ENCODE measurements at regions not wholly inside any gene's neighbourhood (a gene's known extent, or its start where the extent isn't known, plus 50 kb on each side); places are given as distances from the start of the nearest gene placed in this dataset.

GRCh38 chr3:25289156-25289555 is 138.9 kb upstream of the RARB start:
- Mint-ChIP-seq H3K9me3 (no peaks in the 10 kb centered on the region), H3K36me3 (no peaks in the 10 kb centered on the region), H3K4me1 (no peaks in the 10 kb centered on the region), H3K4me3 (no peak overlapping the region), H3K27ac (no peak overlapping the region), H3K27me3 (no peaks in the 10 kb centered on the region)
- ATAC-seq (ENCODE audit: low read depth) (no peak), DNase-seq (no peak)
- POLR2A ChIA-PET, result no interaction called here

GRCh38 chr3:25289663-25290062 is 138.4 kb upstream of the RARB start:
- H3K4me3 Mint-ChIP-seq, result no peak overlapping the region
- H3K27ac Mint-ChIP-seq, result no peak overlapping the region
- no peaks in the 10 kb centered on the region for H3K9me3 Mint-ChIP-seq
- ATAC-seq (ENCODE audit: low read depth), result no peak
- DNase-seq, result no peak
- H3K4me1 Mint-ChIP-seq, result no peaks in the 10 kb centered on the region
- POLR2A ChIA-PET, result no interaction called here
- no peaks in the 10 kb centered on the region for H3K27me3 Mint-ChIP-seq
- H3K36me3 Mint-ChIP-seq, result no peaks in the 10 kb centered on the region

- ATAC-seq (ENCODE audit: low read depth), result no peak
- H3K4me1 Mint-ChIP-seq, result no peaks in the 10 kb centered on the region
- no peaks in the 10 kb centered on the region for H3K36me3 Mint-ChIP-seq
- no peak overlapping the region for H3K4me3 Mint-ChIP-seq
- no peaks in the 10 kb centered on the region for H3K9me3 Mint-ChIP-seq
- POLR2A ChIA-PET, result no interaction called here
- H3K27me3 Mint-ChIP-seq, result no peaks in the 10 kb centered on the region
- H3K27ac Mint-ChIP-seq, result no peak overlapping the region
- no peak for DNase-seq
Measured at GRCh38 chr3:25291481-25291905, 136.6 kb upstream of the RARB start.

GRCh38 chr3:25292036-25292435 is 136.0 kb upstream of the RARB start:
- Mint-ChIP-seq H3K4me3 (no peak overlapping the region), H3K9me3 (no peaks in the 10 kb centered on the region), H3K36me3 (no peaks in the 10 kb centered on the region), H3K4me1 (no peaks in the 10 kb centered on the region), H3K27me3 (no peaks in the 10 kb centered on the region), H3K27ac (no peak overlapping the region)
- ATAC-seq (ENCODE audit: low read depth) (no peak), DNase-seq (no peak)
- POLR2A ChIA-PET, result no interaction called here

- Mint-ChIP-seq H3K27ac (no peak overlapping the region), H3K27me3 (no peaks in the 10 kb centered on the region), H3K4me3 (no peak overlapping the region), H3K9me3 (no peaks in the 10 kb centered on the region), H3K4me1 (no peaks in the 10 kb centered on the region), H3K36me3 (no peaks in the 10 kb centered on the region)
- ATAC-seq (ENCODE audit: low read depth) (no peak), DNase-seq (no peak)
- POLR2A ChIA-PET, result no interaction called here
Measured at GRCh38 chr3:25292595-25292994, 135.5 kb upstream of the RARB start.

GRCh38 chr3:25293736-25294135 is 134.3 kb upstream of the RARB start:
- no peaks in the 10 kb centered on the region for H3K27me3 Mint-ChIP-seq
- H3K27ac Mint-ChIP-seq, result no peak overlapping the region
- no peaks in the 10 kb centered on the region for H3K4me1 Mint-ChIP-seq
- H3K9me3 Mint-ChIP-seq, result no peaks in the 10 kb centered on the region
- DNase-seq (no peak), ATAC-seq (ENCODE audit: low read depth) (no peak)
- POLR2A ChIA-PET, result no interaction called here
- H3K36me3 Mint-ChIP-seq, result no peaks in the 10 kb centered on the region
- H3K4me3 Mint-ChIP-seq, result no peak overlapping the region

GRCh38 chr3:25294169-25294805 is 133.8 kb upstream of the RARB start:
- DNase-seq, result no peak
- POLR2A ChIA-PET, result no interaction called here
- Mint-ChIP-seq H3K27me3 (no peaks in the 10 kb centered on the region), H3K4me3 (no peak overlapping the region), H3K36me3 (no peaks in the 10 kb centered on the region), H3K9me3 (no peaks in the 10 kb centered on the region), H3K4me1 (no peaks in the 10 kb centered on the region), H3K27ac (no peak overlapping the region)
- ATAC-seq (ENCODE audit: low read depth), result no peak

- DNase-seq (no peak), ATAC-seq (ENCODE audit: low read depth) (no peak)
- Mint-ChIP-seq H3K4me1 (no peaks in the 10 kb centered on the region), H3K4me3 (no peak overlapping the region), H3K27me3 (no peaks in the 10 kb centered on the region), H3K27ac (no peak overlapping the region), H3K9me3 (no peaks in the 10 kb centered on the region), H3K36me3 (no peaks in the 10 kb centered on the region)
- POLR2A ChIA-PET, result interaction anchor here (0.7 kb wide), 1 partner anchor 14 kb away, joined by 4 read pairs; no protein-coding TSS in a partner anchor
Measured at GRCh38 chr3:25297667-25298585, 130.1 kb upstream of the RARB start.

- Mint-ChIP-seq H3K36me3 (no peaks in the 10 kb centered on the region), H3K27ac (no peak overlapping the region), H3K27me3 (no peaks in the 10 kb centered on the region), H3K4me1 (no peaks in the 10 kb centered on the region), H3K4me3 (no peak overlapping the region), H3K9me3 (no peaks in the 10 kb centered on the region)
- ATAC-seq (ENCODE audit: low read depth) (no peak), DNase-seq (no peak)
- POLR2A ChIA-PET, result no interaction called here
Measured at GRCh38 chr3:25300141-25300540, 127.9 kb upstream of the RARB start.

GRCh38 chr3:25304916-25305315 is 123.1 kb upstream of the RARB start:
- ATAC-seq (ENCODE audit: low read depth) (no peak), DNase-seq (no peak)
- Mint-ChIP-seq H3K4me3 (no peak overlapping the region), H3K27me3 (no peaks in the 10 kb centered on the region), H3K27ac (no peak overlapping the region), H3K36me3 (no peaks in the 10 kb centered on the region), H3K9me3 (peaks cover 2% of the 10 kb centered on the region), H3K4me1 (no peaks in the 10 kb centered on the region)
- POLR2A ChIA-PET, result no interaction called here

- Mint-ChIP-seq H3K9me3 (peaks cover 2% of the 10 kb centered on the region), H3K36me3 (no peaks in the 10 kb centered on the region), H3K4me1 (no peaks in the 10 kb centered on the region), H3K27me3 (no peaks in the 10 kb centered on the region), H3K4me3 (no peak overlapping the region), H3K27ac (no peak overlapping the region)
- no peak for DNase-seq
- POLR2A ChIA-PET, result interaction anchor here (0.6 kb wide), 1 partner anchor 24 kb away, joined by 3 read pairs; no protein-coding TSS in a partner anchor
- no peak for ATAC-seq (ENCODE audit: low read depth)
Measured at GRCh38 chr3:25306066-25306465, 122.0 kb upstream of the RARB start.

- POLR2A ChIA-PET, result no interaction called here
- H3K27ac Mint-ChIP-seq, result no peak overlapping the region
- no peak overlapping the region for H3K4me3 Mint-ChIP-seq
- H3K4me1 Mint-ChIP-seq, result no peaks in the 10 kb centered on the region
- H3K9me3 Mint-ChIP-seq, result peaks cover 2% of the 10 kb centered on the region
- no peaks in the 10 kb centered on the region for H3K27me3 Mint-ChIP-seq
- no peaks in the 10 kb centered on the region for H3K36me3 Mint-ChIP-seq
- ATAC-seq (ENCODE audit: low read depth) (no peak), DNase-seq (no peak)
Measured at GRCh38 chr3:25306705-25307104, 121.4 kb upstream of the RARB start.

- no peak for DNase-seq
- POLR2A ChIA-PET, result no interaction called here
- no peaks in the 10 kb centered on the region for H3K36me3 Mint-ChIP-seq
- H3K4me3 Mint-ChIP-seq, result no peak overlapping the region
- ATAC-seq (ENCODE audit: low read depth), result no peak
- H3K27ac Mint-ChIP-seq, result no peak overlapping the region
- H3K9me3 Mint-ChIP-seq, result peaks cover 1% of the 10 kb centered on the region
- H3K4me1 Mint-ChIP-seq, result no peaks in the 10 kb centered on the region
- no peaks in the 10 kb centered on the region for H3K27me3 Mint-ChIP-seq
Measured at GRCh38 chr3:25313286-25313685, 114.8 kb upstream of the RARB start.

GRCh38 chr3:25324954-25325655 is 103.0 kb upstream of the RARB start:
- Mint-ChIP-seq H3K4me1 (no peaks in the 10 kb centered on the region), H3K27me3 (no peaks in the 10 kb centered on the region), H3K9me3 (peaks cover 1% of the 10 kb centered on the region), H3K4me3 (no peak overlapping the region), H3K36me3 (no peaks in the 10 kb centered on the region), H3K27ac (no peak overlapping the region)
- POLR2A ChIA-PET, result no interaction called here
- ATAC-seq (ENCODE audit: low read depth), result no peak
- no peak for DNase-seq
